CD4-positive, CD25-positive, alpha-beta regulatory T cell (primary cell): ENCODE measurements at regions not wholly inside any gene's neighbourhood (a gene's known extent, or its start where the extent isn't known, plus 50 kb on each side); places are given as distances from the start of the nearest gene placed in this dataset.
"Not testable (repeated sequence)": the region's sequence is repeated elsewhere in the genome, so short reads cannot be mapped to it uniquely, and the experiment has no call there.

Experiments used
- ATAC-seq, 2 donors: fragments of 150-1000 bp; cut with Tn5 transposase; one replicate each; pipeline ENCODE4 v1.10.0; 2021; ENCODE audit warnings: low read depth in 2 of 2, moderate number of reproducible peaks in 2 of 2, moderate library complexity in 1 of 2
- DNase-seq, 3 donors: peaks; one replicate each; pipeline versions ENCODE4 v3.0.0 to v3.0.0-alpha.2; 2012 to 2022; ENCODE audit warnings: mixed read lengths in 1 of 3
- H3K27ac ChIP-seq: one replicate; pipeline ENCODE4 v1.7.0; 2013; ENCODE audit warnings: mild to moderate bottlenecking, low read length; ENCODE audit not compliant: insufficient read depth, poor library complexity, severe bottlenecking
- H3K27me3 ChIP-seq: one replicate; pipeline ENCODE4 v1.7.0; 2013; ENCODE audit warnings: low read length; ENCODE audit not compliant: control insufficient read depth, insufficient read depth
- H3K36me3 ChIP-seq: one replicate; pipeline ENCODE4 v1.7.0; 2013; ENCODE audit warnings: mild to moderate bottlenecking, low read length, moderate library complexity; ENCODE audit not compliant: control insufficient read depth, insufficient read depth
- H3K4me1 ChIP-seq: 2 replicates; pipeline ENCODE4 v1.7.0; 2013; ENCODE audit warnings: mild to moderate bottlenecking, low read length; ENCODE audit not compliant: insufficient read depth, control insufficient read depth, poor library complexity, severe bottlenecking
- H3K4me3 ChIP-seq: one replicate; pipeline ENCODE4 v1.7.0; 2013; ENCODE audit warnings: low read depth, mild to moderate bottlenecking, low read length, moderate library complexity
- H3K9me3 ChIP-seq, 2 experiments: 1 replicate in 1 of 2; 2 replicates in 1 of 2; pipeline ENCODE4 v1.7.0; 2013; ENCODE audit warnings: low read length in 2 of 2, mild to moderate bottlenecking in 1 of 2, moderate library complexity in 1 of 2; ENCODE audit not compliant: control insufficient read depth in 2 of 2
- H3K27ac Mint-ChIP-seq, 3 donors: one replicate each; pipeline ENCODE4 v1.8.0; 2020 to 2022; ENCODE audit warnings: mild to moderate bottlenecking in 3 of 3, mixed read lengths in 3 of 3, moderate library complexity in 2 of 3
- H3K27me3 Mint-ChIP-seq: one replicate; pipeline ENCODE4 v1.8.0; 2022; ENCODE audit warnings: mild to moderate bottlenecking, mixed read lengths
- H3K36me3 Mint-ChIP-seq: one replicate; pipeline ENCODE4 v1.8.0; 2020; ENCODE audit warnings: mixed read lengths
- H3K4me1 Mint-ChIP-seq, 4 donors: one replicate each; pipeline ENCODE4 v1.8.0; 2020 to 2022; ENCODE audit warnings: mixed read lengths in 4 of 4, mild to moderate bottlenecking in 1 of 4
- H3K4me3 Mint-ChIP-seq, 4 donors: one replicate each; pipeline ENCODE4 v1.8.0; 2020 to 2022; ENCODE audit warnings: mild to moderate bottlenecking in 4 of 4, mixed read lengths in 4 of 4, moderate library complexity in 3 of 4
- H3K9me3 Mint-ChIP-seq, 7 donors: one replicate each; pipeline ENCODE4 v1.8.0; 2020 to 2022; ENCODE audit warnings: mixed read lengths in 7 of 7, mild to moderate bottlenecking in 3 of 7, moderate library complexity in 2 of 7

GRCh38 chr9:74147906-74148305 is 349.2 kb upstream of the RORB start:
- Histone ChIP-seq H3K36me3 (no peaks in the 10 kb centered on the region), H3K9me3 (no peaks in the 10 kb centered on the region), H3K4me1 (no peaks in the 10 kb centered on the region), H3K4me3 (no peak overlapping the region), H3K27ac (no peak overlapping the region), H3K27me3 (no peaks in the 10 kb centered on the region)
- ATAC-seq (no peak), DNase-seq (no peak)
- H3K36me3 Mint-ChIP-seq, result no peaks in the 10 kb centered on the region
- peaks cover 0 to 12% (median 5%) of the 10 kb centered on the region in 7 donors for H3K9me3 Mint-ChIP-seq
- no peaks in the 10 kb centered on the region for H3K4me1 Mint-ChIP-seq
- H3K27me3 Mint-ChIP-seq, result peaks cover 4% of the 10 kb centered on the region
- no peak overlapping the region for H3K27ac Mint-ChIP-seq
- H3K4me3 Mint-ChIP-seq, result no peak overlapping the region

- H3K4me3 ChIP-seq, result no peak overlapping the region
- Mint-ChIP-seq H3K27ac (no peak overlapping the region), H3K27me3 (peaks cover 4% of the 10 kb centered on the region), H3K36me3 (no peaks in the 10 kb centered on the region), H3K4me1 (no peaks in the 10 kb centered on the region), H3K4me3 (no peak overlapping the region), H3K9me3 (peaks cover 0 to 15% (median 6%) of the 10 kb centered on the region in 7 donors)
- no peak for ATAC-seq
- H3K36me3 ChIP-seq, result no peaks in the 10 kb centered on the region
- no peak overlapping the region for H3K27ac ChIP-seq
- no peaks in the 10 kb centered on the region for H3K9me3 ChIP-seq
- no peak for DNase-seq
- no peaks in the 10 kb centered on the region for H3K27me3 ChIP-seq
- H3K4me1 ChIP-seq, result no peaks in the 10 kb centered on the region
Measured at GRCh38 chr9:74172874-74173273, 324.3 kb upstream of the RORB start.

GRCh38 chr9:74173284-74173683 is 323.9 kb upstream of the RORB start:
- Mint-ChIP-seq H3K4me1 (no peaks in the 10 kb centered on the region), H3K9me3 (peaks cover 0 to 13% (median 6%) of the 10 kb centered on the region in 7 donors), H3K27ac (no peak overlapping the region), H3K4me3 (no peak overlapping the region), H3K36me3 (no peaks in the 10 kb centered on the region), H3K27me3 (peaks cover 4% of the 10 kb centered on the region)
- H3K27me3 ChIP-seq, result no peaks in the 10 kb centered on the region
- H3K4me3 ChIP-seq, result no peak overlapping the region
- DNase-seq, result no peak
- no peaks in the 10 kb centered on the region for H3K36me3 ChIP-seq
- no peak for ATAC-seq
- no peak overlapping the region for H3K27ac ChIP-seq
- no peaks in the 10 kb centered on the region for H3K9me3 ChIP-seq
- H3K4me1 ChIP-seq, result no peaks in the 10 kb centered on the region

GRCh38 chr9:74197771-74198170 is 299.4 kb upstream of the RORB start:
- not testable (repeated sequence) for ATAC-seq, H3K27me3 Mint-ChIP-seq, H3K36me3 Mint-ChIP-seq, H3K27ac ChIP-seq, H3K27me3 ChIP-seq, H3K27ac Mint-ChIP-seq, H3K4me3 ChIP-seq, H3K4me3 Mint-ChIP-seq, H3K9me3 Mint-ChIP-seq, H3K4me1 Mint-ChIP-seq, H3K36me3 ChIP-seq, H3K4me1 ChIP-seq, H3K9me3 ChIP-seq, DNase-seq

DNA sequence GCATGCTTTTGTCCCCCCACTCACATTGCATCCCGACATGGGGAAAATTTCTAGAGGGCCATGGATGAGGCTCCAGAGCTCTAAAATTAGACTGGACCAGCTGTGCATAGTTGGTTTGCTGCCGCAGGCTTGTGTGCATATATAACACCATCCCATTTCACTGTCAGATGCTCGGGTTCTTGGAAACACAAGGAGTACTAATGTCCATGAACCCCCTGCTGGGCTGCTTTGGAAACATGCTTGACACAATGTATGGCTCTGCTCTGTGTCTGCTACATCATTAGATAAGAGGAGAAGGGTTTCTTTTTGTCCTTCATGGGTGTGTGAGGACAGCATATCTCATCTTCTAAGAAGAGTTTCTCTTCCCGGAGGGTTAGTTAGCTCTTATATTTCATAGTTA is 292.1 kb upstream of the RORB start:
- Mint-ChIP-seq H3K36me3 (no peaks in the 10 kb centered on the region), H3K27ac (no peak overlapping the region), H3K27me3 (no peaks in the 10 kb centered on the region), H3K4me1 (no peaks in the 10 kb centered on the region), H3K4me3 (no peak overlapping the region), H3K9me3 (peaks cover 0 to 13% (median 5%) of the 10 kb centered on the region in 7 donors)
- no peaks in the 10 kb centered on the region for H3K36me3 ChIP-seq
- no peaks in the 10 kb centered on the region for H3K4me1 ChIP-seq
- no peak overlapping the region for H3K27ac ChIP-seq
- H3K4me3 ChIP-seq, result no peak overlapping the region
- no peaks in the 10 kb centered on the region for H3K27me3 ChIP-seq
- peaks cover 0 to 2% of the 10 kb centered on the region in 2 experiments for H3K9me3 ChIP-seq
- DNase-seq (no peak), ATAC-seq (no peak)

- Mint-ChIP-seq H3K27ac (no peak overlapping the region), H3K4me1 (no peaks in the 10 kb centered on the region), H3K27me3 (no peaks in the 10 kb centered on the region), H3K9me3 (peaks cover 0 to 20% (median 8%) of the 10 kb centered on the region in 7 donors), H3K36me3 (no peaks in the 10 kb centered on the region), H3K4me3 (no peak overlapping the region)
- no peak for ATAC-seq
- no peak for DNase-seq
- no peaks in the 10 kb centered on the region for H3K9me3 ChIP-seq
- no peaks in the 10 kb centered on the region for H3K27me3 ChIP-seq
- no peak overlapping the region for H3K27ac ChIP-seq
- H3K4me3 ChIP-seq, result no peak overlapping the region
- no peaks in the 10 kb centered on the region for H3K36me3 ChIP-seq
- H3K4me1 ChIP-seq, result no peaks in the 10 kb centered on the region
Measured at GRCh38 chr9:74218385-74219063, 278.6 kb upstream of the RORB start.

DNA sequence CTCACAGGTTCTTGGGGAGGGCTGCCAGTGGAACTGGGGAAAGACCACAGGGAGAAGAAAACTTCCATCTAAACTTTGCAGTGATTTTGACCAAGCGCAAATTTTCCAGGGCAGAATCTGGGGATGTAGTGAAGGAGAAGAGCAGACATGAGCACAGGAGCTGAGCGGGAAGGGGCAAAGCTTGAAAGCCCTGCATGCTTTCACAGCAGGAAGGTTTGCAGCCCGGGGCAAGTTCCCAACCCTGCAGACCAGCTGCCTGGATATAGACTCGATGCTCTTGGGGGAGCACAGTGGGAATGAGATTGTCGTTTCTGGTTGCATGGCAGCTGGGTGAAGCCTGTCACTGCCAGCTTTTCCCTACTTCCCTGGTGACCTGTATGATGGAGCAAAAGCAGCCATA is 276.8 kb upstream of the RORB start:
- Mint-ChIP-seq H3K36me3 (no peaks in the 10 kb centered on the region), H3K27ac (no peak overlapping the region), H3K4me3 (no peak overlapping the region), H3K27me3 (no peaks in the 10 kb centered on the region), H3K4me1 (peaks cover 0 to 5% (median 0%) of the 10 kb centered on the region in 4 donors), H3K9me3 (peaks cover 0 to 22% (median 9%) of the 10 kb centered on the region in 7 donors)
- no peaks in the 10 kb centered on the region for H3K9me3 ChIP-seq
- no peaks in the 10 kb centered on the region for H3K27me3 ChIP-seq
- H3K36me3 ChIP-seq, result no peaks in the 10 kb centered on the region
- no peak overlapping the region for H3K27ac ChIP-seq
- H3K4me3 ChIP-seq, result no peak overlapping the region
- H3K4me1 ChIP-seq, result no peaks in the 10 kb centered on the region
- ATAC-seq (no peak), DNase-seq (no peak)

DNA sequence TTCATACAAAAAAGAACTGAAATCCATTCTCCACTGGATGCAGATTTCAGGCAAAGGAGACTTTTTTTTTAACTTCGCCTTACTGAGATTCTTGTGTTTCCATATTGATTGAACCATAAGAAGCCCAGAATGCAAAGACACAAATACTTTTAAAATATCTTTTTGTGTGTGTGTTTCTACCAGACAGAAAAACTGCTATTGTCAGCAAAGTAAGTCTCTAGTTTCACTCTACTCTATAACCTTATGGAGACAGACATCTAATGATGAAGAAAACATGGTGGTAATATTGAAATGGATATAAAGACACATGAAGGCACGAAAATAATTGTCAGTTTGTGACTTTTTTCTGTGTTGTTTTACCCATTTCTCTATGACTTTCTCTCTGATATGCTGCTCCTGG is 260.3 kb upstream of the RORB start:
- Histone ChIP-seq H3K36me3 (no peaks in the 10 kb centered on the region), H3K4me3 (no peak overlapping the region), H3K27me3 (no peaks in the 10 kb centered on the region), H3K9me3 (peaks cover 0 to 4% of the 10 kb centered on the region in 2 experiments), H3K4me1 (no peaks in the 10 kb centered on the region), H3K27ac (no peak overlapping the region)
- peaks cover 0 to 36% (median 7%) of the 10 kb centered on the region in 7 donors for H3K9me3 Mint-ChIP-seq
- H3K4me1 Mint-ChIP-seq, result no peaks in the 10 kb centered on the region
- ATAC-seq (no peak), DNase-seq (no peak)
- H3K27me3 Mint-ChIP-seq, result no peaks in the 10 kb centered on the region
- H3K36me3 Mint-ChIP-seq, result no peaks in the 10 kb centered on the region
- H3K27ac Mint-ChIP-seq, result no peak overlapping the region
- H3K4me3 Mint-ChIP-seq, result no peak overlapping the region
